ENCODE measurements at regions not wholly inside any gene's neighbourhood (a gene's known extent, or its start where the extent isn't known, plus 50 kb on each side); places are given as distances from the start of the nearest gene placed in this dataset.

DNA sequence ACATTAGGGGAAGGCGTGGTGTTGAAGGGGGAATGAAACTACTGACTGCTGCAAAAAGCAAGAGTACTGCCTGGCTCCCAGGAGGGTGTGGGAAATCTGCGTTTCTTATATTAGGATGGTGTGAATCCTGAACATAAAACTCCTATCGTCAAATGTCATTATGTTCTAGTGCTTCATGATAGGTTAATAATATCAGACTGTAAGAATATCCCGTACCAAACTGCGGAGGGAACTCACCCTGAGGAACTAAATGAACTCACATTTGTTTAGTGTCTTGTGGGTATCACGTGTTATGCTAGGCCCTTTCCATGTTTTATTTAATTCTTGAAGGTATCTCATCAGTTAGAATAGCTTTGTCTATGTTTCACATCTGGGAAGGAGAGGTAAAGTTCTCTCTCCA, 610.7 kb downstream of the QKI start:
- H3K4me3 ChIP-seq (ENCODE audit: low read depth, low read length), result no peak overlapping the region
- TF ChIP-seq, protein P1, sequence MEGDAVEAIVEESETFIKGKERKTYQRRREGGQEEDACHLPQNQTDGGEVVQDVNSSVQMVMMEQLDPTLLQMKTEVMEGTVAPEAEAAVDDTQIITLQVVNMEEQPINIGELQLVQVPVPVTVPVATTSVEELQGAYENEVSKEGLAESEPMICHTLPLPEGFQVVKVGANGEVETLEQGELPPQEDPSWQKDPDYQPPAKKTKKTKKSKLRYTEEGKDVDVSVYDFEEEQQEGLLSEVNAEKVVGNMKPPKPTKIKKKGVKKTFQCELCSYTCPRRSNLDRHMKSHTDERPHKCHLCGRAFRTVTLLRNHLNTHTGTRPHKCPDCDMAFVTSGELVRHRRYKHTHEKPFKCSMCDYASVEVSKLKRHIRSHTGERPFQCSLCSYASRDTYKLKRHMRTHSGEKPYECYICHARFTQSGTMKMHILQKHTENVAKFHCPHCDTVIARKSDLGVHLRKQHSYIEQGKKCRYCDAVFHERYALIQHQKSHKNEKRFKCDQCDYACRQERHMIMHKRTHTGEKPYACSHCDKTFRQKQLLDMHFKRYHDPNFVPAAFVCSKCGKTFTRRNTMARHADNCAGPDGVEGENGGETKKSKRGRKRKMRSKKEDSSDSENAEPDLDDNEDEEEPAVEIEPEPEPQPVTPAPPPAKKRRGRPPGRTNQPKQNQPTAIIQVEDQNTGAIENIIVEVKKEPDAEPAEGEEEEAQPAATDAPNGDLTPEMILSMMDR (IDR thresholded peaks at IDR 0.05; ENCODE audit: low read depth, low read length, missing control alignments), result no peak
- DNase-seq (ENCODE audit: low read depth), result no peak

DNA sequence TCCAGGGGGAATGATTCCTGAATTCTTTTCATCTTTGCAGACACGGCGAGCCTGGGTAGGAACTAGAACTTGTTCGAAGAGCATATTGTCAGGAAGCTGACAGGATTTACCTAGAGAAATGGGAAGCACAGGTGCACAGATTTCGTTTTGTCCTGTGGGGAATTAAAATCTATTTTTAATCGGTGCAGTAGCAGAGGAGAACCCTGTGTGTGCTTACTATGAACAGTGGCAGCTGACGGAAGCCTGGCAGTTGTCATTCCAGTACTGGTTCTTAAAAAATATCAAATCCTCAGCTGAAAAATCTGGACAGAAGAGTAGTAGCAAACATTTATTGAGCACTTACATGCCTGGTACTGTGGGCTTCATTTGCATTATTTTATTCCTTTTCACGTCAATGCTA, 609.0 kb downstream of the QKI start:
- TF ChIP-seq, protein P1 (IDR thresholded peaks at IDR 0.05; ENCODE audit: low read depth, low read length, missing control alignments), result no peak
- H3K4me3 ChIP-seq (ENCODE audit: low read depth, low read length), result no peak overlapping the region
- DNase-seq (ENCODE audit: low read depth), result no peak

DNA sequence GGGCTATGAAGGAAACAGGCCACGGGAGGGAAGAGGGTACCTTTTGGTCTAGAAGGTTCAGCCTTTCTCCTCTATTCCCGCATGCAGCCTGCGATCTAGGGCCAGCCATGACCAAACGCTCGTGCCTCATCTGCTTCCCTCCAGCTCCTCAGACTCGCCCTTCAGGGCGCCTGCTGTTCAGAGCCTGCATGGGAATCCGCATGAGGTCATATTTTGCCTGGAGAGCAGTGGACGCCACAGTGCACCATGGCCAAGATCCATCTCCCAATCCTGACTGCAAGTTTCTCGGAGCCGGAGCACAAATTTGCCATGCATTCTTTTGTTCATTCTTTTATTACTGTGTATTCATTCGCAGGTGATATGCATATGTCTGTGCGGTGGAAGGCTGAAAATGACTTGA, 608.1 kb downstream of the QKI start:
- no peak overlapping the region for H3K4me3 ChIP-seq (ENCODE audit: low read depth, low read length)
- no peak for DNase-seq (ENCODE audit: low read depth)
- TF ChIP-seq, protein P1 (IDR thresholded peaks at IDR 0.05; ENCODE audit: low read depth, low read length, missing control alignments), result no peak

DNA sequence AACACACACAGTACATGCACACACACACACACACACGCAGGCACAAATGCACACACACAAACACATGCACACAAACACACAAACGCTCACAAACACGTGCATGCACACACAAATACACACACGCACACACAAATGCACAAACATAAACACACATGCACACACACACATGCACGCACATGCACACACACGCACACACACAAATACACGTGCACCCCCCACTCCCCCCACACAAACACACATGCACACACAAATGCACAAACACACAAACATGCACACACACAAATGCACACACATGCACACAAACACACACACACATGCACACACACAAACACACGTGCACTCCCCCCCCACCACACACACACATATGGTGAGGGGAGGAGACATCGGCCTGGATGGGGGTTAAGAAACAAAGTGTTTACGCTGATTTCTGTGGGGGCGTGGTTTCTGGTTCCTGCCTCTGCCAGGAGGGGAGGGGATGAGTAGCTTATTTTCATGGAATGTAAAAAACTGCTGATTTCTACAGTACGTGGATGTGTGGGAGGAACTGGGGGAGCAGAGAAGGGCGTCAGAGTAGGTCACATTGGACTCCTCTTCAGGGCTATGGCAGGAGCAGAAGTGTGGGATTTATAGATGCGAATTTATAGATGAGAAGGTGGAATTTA, 607.2 kb downstream of the QKI start:
- TF ChIP-seq, protein P1 (IDR thresholded peaks at IDR 0.05; ENCODE audit: low read depth, low read length, missing control alignments), result no peak
- no peak overlapping the region for H3K4me3 ChIP-seq (ENCODE audit: low read depth, low read length)
- no peak for DNase-seq (ENCODE audit: low read depth)

DNA sequence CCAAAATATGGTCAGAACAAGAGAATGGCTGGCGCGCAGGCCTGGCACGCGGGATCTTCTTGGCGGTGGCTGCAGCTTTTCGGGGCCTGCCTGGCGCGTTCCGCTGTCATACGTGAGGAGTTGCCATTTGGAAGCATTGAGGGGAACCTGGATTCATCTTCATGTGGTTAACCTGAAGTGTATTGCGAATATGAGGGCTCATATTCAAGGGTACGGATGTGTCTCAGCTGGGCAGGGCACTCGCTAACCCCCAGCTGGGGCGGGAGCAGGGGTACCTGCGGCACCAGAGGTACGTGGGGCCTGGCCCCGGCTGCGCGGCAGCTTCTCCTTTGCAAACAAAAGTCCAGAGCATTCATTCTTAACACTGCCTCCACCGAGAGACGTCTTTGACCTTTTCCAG, 605.6 kb downstream of the QKI start:
- DNase-seq (ENCODE audit: low read depth), result no peak
- TF ChIP-seq, protein P1 (IDR thresholded peaks at IDR 0.05; ENCODE audit: low read depth, low read length, missing control alignments), result no peak
- H3K4me3 ChIP-seq (ENCODE audit: low read depth, low read length), result no peak overlapping the region

DNA sequence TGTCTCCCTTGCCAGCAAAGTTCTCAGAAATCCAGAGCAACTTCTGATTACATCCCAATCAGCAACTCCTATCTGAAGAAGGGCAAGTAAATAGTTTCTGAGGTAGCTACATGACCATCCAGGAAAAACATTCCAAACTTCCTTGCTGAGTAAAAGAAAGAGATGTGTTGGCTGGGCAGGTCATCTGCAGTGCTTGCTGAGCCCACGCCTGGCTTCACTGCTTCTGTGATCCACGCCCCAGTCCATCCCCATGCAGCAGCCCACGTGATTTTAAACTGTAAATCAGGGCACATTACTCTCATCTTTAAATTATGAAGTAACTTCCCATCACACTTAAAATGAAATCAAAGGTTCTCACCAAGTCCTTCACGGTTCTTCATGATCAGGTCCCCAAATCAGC, 603.6 kb downstream of the QKI start:
- TF ChIP-seq, protein P1 (IDR thresholded peaks at IDR 0.05; ENCODE audit: low read depth, low read length, missing control alignments), result no peak
- H3K4me3 ChIP-seq (ENCODE audit: low read depth, low read length), result no peak overlapping the region
- DNase-seq (ENCODE audit: low read depth), result no peak

DNA sequence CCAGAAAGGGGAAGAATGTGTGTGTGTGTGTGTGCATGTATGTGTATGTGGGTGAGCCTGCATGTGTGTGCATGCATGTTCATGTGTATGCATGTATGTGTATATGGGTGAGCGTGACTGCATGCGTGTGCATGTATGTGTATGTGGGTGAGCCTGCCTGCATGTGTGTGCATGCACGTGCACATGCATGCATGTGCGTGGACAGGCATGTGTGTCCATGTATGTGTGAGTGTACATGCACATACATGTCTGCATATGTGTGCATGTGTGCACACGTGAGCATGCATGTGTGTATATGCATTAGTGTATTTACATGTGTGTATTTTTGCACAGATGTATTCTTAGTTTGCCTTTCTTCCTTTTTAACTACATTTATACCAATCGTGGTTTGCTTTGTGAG, 601.5 kb downstream of the QKI start:
- H3K4me3 ChIP-seq (ENCODE audit: low read depth, low read length), result no peak overlapping the region
- DNase-seq (ENCODE audit: low read depth), result no peak
- TF ChIP-seq, protein P1 (IDR thresholded peaks at IDR 0.05; ENCODE audit: low read depth, low read length, missing control alignments), result no peak

Data from GM12864 (cell line).